ENCODE measurements at regions not wholly inside any gene's neighbourhood (a gene's known extent, or its start where the extent isn't known, plus 50 kb on each side); places are given as distances from the start of the nearest gene placed in this dataset.
"Not testable (repeated sequence)": the region's sequence is repeated elsewhere in the genome, so short reads cannot be mapped to it uniquely, and the experiment has no call there.

DNA sequence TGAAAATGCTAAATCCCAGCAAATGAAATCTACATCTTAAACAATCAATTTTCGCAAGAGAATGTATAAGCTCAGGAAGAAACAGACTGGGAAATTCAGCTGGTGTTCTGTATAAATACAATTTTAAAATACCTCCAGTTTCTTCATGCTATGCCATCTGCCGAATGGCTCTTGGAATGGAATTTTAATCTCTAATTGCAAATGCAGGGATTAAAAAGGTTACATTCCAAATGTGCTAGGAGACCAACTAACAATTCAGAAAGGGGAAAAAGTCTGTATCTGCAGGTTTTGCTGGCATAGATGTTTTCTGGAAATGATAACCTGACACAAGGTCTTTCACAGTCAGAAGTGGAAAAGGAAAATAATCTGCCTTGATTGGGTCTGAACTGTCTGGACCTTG is 379.7 kb downstream of the MAT2B start:
- DNase-seq (ENCODE audit: low spot score): no peak

DNA sequence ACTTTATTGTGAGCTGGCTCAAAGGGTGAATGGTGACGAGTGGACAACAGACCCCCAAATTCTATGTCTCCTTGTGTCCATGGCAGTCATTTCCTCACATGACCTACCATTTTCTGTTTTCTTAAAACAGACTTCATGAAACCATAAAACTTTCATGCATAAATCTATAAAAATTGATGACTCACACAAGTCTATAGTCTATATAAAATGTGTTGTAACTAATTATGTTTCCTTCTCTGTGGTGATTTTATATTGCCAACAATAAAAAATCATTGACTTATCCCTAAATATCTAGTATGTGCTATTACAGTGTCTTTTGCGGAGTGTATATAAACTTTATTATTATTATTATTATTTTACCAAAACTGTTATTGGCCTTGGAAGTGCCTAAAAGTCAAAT is 382.4 kb downstream of the MAT2B start:
- no peak for DNase-seq (ENCODE audit: low spot score)

DNA sequence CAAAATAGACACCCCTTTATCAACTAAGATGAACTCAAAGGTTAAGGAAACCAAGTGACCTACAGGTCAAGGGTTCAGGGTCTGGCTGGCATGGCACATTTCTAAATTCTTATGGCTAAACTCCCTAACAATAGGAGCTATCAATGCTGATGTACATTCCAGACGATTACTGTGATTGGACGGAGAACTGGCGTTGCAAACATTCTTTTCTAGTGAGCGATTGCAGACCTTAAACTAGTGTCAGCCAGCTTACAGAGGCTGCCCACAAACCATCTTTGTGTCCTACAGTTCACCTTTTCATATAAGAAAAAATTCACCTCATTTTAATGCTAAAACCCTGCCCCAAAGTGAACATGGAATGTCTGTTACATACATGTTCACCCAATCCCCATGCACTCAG is 382.9 kb downstream of the MAT2B start:
- DNase-seq (ENCODE audit: low spot score): no peak

DNA sequence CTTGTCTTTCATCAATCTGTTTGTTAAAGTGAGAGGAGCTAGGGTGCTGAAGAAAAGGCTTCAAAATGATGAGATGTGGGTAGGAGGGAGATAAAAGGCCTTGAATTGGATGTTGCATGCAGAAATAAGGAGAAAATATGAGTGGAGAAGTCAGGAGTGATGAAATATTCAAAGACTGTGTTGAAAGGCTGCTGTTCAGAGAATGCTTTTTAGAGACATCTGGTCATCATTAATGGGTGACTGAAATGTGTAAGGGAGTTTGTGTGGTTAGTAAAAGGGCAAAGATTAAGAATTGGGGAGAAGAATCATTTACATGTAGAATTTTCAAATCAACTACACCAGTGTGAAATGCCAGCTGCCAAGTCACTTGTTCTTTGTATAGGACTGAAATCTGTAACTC is 383.9 kb downstream of the MAT2B start:
- no peak for DNase-seq (ENCODE audit: low spot score)

DNA sequence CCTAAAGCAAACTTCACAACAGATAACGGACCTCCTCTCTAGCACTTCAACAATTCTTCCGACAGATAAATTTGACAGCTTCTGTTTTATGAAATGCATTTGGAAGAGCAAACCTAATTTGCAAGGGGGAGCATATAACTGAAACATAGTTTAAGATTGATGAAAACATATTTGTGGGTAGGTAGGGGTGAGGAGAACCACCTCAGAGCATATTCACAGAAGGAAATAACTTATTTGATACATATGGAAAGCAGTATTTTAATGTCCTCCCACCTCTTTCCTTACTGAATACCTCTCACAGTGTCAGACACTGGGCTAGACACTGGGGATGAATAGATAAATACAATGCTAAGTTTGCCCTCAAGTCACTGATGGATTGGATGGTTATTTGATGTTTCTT is 384.8 kb downstream of the MAT2B start:
- DNase-seq (ENCODE audit: low spot score): no peak

DNA sequence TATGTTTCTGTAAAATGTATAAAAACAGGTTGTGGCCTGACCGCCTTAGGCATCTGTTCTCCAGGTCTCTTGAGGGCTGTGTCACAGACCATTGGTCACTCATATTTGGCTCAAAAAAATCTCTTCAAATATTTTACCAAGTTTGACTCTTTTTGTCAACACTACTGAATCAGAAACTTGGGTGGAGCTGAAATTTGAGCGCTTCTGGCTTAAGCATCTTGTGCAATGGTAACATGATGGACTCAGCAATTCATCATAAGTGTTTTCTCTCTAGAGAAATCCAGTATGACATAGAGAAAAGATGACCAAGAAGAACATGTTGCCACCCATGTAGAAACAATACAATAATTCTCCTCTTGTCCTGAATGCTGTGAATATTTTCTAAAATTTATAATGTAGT is 387.9 kb downstream of the MAT2B start:
- no peak for DNase-seq (ENCODE audit: low spot score)

DNA sequence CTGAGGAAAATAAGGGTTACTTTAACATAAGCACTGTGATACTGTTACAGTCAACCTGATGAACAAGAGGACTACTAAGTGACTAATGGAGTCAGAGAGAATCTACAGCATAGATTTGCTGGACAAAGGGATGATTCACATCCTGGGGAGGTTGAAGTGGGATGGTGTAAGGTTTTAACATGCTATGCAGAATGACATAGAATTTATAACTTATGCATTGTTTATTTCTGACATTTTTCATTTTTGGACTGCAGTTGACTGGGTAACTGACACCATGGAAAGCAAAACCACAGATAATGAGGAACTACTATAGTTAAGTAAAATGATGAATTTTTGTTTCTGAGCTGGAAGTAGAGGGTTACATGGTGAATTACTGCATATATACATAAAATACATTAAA is 389.2 kb downstream of the MAT2B start:
- no peak for DNase-seq (ENCODE audit: low spot score)

DNA sequence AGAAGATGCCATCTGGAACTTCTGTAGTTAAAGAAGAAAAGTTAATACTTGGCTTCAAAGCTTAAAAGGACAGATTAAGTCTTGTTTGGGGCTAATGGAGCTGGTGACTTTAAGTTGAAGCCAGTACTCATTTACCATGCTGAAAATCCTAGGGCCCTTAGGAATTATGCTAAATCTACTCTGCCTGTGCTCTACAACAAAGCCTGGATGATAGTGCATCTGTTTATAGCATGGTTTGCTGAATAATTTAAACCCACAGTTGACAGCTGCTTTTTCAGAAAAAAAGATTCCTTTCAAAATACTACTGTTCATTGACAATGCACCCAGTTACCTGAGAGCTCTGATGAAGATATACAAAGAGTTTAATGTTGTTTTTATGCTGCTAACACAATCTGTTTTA is 393.5 kb downstream of the MAT2B start:
- DNase-seq (ENCODE audit: low spot score): no peak

DNA sequence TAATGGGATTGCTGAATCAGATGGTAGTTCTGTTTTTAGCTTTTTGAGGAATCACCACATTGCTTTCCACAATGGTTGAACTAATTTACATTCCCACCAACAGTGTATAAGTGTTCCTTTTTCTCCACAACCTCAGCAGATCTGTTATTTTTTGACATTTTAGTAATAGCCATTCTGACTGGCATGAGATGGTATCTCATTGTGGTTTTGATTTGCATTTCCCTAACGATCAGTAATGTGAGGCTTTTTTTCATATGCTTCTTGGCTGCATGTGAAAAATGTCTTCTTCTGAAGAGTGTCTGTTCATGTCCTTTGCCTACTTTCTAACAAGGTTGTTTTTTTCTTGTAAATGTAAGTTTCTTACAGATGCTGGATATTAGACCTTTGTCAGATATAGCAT is 402.4 kb downstream of the MAT2B start:
- not testable (repeated sequence) for DNase-seq (ENCODE audit: low spot score)

DNA sequence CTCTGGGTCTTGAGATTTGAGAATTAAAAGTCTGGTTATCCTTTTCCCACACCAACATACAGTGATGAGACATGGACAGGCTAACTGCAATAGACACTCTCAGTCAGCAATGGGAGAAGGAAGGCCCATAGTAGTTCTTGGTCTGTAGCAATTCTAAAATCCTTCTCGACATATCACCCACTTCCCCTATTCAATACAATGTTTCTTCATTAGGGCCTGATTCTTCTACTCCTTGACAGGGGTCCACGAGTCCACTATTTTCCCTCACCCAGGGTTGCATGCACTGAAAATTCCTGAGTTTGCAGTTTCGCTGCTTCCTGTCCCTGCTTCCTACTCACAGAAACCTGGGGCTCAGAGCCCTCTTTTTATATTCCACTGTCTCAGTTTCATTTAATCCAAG is 402.8 kb downstream of the MAT2B start:
- peak; percentile 39 for DNase-seq (ENCODE audit: low spot score)

DNA sequence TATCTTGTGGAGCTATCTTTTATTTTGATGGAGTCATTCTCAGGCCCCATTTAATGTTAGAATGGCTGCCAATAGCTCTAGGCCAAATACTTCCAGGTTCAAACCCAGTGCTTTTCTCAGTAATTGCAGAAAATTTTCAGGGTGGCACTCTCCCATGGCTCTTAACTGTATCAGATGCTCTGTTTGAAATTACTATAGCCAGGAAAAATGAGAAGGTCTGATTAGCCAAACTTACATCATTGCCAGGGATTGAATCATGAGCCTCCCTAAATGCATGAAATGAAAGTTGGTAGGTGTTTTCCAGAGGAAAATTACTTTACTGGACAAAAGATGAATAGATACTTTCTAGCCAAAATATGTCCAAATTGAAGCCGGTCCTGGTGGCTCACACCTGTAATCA is 404.8 kb downstream of the MAT2B start:
- DNase-seq (ENCODE audit: low spot score): no peak

DNA sequence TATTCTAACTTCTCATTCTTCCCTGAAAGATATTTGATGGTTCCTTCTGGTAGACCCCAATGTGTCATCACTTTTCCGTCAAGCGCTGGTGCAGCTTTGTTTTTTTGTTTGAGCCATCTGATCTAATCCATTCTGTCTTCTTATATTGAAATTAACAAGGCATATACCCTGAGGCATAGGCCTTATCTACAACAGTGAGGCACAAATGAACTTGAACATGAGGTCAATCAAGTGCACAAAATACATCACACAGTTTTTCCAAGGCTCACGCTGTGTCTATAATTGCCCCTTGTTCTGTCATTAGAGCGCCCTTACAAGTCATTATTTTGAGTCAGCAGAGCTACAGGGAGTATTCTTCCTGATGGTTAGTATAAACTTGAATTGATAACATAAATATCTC is 406.6 kb downstream of the MAT2B start:
- no peak for DNase-seq (ENCODE audit: low spot score)

DNA sequence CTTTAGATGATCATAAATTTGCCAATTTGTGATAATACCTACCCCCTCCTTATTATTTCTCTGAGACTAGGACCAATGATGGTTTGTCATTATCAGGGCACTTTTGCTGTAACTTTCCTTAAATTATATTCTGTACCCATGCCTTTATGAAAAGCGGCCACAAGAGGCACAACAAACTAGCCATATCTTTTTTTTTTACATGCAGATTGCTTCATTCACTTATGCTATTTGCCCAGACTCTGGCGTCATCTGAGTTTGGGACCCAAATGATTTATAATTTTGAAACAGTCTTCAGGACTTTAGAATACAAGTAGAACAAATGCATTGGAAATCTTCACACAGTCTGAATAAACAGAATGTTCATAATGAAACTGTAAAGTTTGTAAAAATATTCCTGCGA is 408.1 kb downstream of the MAT2B start:
- no peak for DNase-seq (ENCODE audit: low spot score)

DNA sequence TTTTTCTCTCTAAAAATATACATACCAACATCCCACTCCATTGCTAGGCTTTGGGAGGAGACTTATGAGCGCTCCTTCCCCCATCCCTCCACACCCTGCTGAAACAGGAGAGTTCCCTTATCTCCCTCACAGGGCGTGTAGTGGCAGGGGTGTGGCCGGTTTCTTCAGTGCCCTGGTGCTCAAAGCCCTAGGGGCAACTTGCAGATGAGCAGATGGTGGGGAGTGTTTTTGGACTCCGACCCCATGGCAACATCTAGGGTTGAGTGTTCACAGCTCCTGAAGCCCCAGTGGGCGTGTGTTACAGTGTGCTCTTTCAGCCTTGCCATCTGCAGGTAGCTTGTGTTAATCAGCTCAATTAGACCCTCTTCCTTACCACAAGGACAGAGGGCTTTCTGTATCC is 409.5 kb downstream of the MAT2B start:
- no peak for DNase-seq (ENCODE audit: low spot score)

DNA sequence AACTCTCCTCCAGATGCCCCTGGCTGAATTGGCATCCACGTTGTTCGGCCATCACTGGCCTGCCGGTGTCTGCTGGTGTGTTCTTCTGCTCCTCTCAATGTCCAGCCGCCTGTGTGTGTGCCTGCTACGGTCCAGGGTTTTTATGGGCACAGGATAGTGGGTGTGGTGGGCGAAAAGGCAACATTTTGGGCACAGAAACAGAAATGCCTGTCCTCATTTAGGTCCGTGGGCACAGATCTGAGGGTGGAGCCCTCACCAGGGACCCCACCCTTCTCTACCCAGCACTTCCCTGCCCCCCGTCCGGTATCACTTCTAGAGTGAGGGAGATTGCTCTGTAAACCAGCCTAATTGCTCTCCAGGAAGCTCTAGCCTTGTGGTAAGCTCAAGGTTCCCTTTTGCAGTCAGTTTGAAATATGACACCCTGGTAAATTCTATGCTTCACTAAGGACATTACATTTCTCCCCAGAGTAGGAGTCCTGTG is 410.1 kb downstream of the MAT2B start:
- DNase-seq (ENCODE audit: low spot score): peak; percentile 11

DNA sequence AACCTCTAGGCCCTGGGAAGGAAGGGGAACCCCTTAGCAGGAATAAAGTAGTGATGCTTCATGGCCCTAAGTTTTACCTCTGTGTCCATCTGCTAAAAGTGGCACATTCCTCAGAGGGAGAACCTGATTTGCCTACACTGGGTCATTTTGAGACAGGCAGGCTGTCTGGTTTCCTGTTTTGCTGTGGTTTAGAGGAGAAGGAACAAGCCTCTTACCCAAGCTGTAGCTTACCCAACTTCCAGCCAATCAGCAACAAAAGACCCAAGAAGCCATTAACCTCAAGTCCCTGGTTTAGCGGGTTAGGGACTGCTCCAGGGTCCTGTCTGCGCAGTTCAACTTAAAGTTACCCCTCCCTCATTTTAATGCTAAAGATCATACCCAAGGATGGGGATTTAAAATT is 411.0 kb downstream of the MAT2B start:
- peak; percentile 69 for DNase-seq (ENCODE audit: low spot score)

DNA sequence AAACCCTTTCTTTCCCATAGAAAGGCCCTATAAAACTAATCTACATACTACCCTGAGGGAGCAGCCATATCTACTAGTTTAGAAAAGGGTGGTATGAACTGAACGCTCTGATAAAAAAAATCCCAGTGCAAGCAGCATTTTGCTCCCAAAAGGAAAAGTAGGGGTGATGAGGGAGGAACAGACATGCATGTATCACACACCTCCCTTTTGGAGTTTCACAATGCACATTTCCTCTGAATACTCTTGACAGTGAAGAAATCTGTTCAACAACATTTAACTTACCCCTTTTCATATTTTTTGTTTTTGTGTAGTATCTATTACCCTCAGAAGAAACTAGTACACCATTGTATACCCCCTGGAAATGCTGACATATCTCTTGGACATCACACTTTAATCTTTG is 411.4 kb downstream of the MAT2B start:
- peak; percentile 14 for DNase-seq (ENCODE audit: low spot score)

DNA sequence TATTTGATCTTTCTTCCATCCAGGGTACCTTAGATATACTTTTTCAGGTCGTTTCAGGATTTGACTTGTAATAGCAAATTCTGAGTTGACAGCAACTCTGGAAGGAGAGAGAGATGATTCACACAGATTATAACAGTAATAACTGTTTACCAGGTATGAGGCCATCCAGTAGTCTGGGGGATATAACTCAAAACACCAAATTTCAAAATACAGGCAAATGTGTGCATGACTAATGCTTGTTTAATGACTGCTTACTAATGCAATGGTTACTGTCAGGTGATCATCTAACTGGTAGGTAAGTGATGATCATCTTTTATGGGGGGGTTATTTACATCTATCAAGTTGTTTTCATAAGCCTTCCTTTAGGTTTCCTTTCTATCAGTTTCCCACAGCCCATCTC is 412.3 kb downstream of the MAT2B start:
- no peak for DNase-seq (ENCODE audit: low spot score)

DNA sequence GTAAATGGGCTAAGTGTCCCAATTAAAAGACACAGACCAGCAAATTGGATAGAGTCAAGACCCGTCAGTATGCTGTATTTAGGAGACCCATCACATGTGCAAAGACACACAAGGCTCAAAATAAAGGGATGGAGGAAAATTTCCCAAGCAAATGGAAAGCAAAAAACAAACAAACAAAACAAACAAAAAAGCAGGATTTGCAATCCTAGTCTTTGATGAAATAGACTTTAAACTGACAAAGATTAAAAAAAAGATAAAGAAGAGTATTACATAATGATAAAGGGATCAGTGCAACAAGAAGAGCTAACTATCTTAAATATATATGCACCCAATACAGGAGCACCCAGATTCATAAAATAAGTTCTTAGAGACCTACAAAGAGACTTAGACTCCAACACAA is 429.6 kb downstream of the MAT2B start:
- DNase-seq (ENCODE audit: low spot score): not testable (repeated sequence)

DNA sequence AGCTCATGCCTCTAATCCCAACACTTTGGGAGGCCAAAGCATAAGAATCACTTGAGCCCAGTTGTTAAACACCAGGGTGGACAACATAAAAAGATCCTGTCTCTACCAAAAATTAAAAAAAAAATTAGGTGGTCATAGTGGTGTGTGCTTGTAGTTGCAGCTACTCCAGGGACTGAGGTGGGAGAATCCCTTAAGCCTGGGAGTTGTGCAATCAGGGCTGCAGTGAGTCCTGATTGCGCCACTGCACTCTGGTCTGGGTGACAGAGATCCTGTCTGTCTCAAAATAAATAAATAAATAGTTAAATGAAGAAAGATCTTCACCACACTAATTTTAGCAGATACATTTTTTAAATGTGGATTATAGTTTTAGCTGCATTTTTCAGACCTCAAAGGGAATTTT is 433.2 kb downstream of the MAT2B start:
- no peak for DNase-seq (ENCODE audit: low spot score)

DNA sequence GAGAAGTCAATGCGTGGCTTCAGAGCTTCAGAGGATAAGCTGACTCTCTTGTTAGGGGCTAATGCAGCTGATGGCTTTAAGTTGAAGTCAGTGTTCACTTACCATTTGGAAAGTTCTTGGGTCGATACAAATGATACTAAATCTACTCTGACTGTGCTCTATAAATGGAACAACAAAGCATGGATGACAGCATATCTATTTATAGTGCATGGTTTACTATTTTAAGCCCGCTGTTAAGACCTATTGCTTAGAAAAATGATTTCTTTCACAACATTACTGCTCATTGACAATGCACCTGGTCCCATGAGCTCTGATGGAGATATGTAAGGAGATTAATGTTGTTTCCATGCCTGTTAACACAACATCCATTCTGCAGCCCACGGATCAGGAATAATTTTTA is 435.7 kb downstream of the MAT2B start:
- DNase-seq (ENCODE audit: low spot score): no peak

DNA sequence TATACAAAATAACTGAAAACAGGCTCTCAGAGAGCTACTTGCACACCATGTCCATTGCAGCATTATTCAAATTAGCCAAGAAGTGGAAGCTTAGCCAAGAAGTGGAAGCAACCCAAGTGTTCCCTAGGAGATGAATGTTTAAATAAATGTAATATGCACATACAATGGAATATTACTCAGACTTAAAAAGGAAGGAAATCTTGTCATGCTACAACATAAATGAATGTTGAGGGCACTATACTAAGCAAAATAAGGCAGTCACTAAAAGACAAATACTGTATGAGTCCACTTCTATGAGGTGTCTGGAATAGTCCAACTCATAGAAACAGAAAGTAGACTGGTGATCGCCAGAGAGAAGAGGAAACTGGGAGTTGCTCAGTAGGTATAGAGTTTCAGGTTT is 438.1 kb downstream of the MAT2B start:
- DNase-seq (ENCODE audit: low spot score): no peak

DNA sequence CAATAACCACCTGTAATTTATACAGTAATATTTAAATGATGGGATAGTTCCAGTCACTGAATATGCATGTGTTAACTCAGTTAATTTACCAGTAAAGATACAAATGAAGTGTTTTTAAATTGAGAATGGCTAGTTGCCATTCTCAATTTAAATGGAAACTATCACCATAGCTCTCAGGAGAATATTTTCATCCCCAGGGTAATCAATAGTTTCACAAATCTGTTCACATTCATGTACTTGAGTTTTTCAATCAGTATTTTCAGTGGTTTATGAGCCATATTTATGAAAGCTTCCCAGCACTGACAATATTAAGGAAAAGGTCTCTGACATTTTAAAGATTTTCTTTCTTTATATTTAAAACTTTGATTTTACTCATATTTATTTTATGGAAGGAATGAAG is 439.3 kb downstream of the MAT2B start:
- DNase-seq (ENCODE audit: low spot score): no peak

DNA sequence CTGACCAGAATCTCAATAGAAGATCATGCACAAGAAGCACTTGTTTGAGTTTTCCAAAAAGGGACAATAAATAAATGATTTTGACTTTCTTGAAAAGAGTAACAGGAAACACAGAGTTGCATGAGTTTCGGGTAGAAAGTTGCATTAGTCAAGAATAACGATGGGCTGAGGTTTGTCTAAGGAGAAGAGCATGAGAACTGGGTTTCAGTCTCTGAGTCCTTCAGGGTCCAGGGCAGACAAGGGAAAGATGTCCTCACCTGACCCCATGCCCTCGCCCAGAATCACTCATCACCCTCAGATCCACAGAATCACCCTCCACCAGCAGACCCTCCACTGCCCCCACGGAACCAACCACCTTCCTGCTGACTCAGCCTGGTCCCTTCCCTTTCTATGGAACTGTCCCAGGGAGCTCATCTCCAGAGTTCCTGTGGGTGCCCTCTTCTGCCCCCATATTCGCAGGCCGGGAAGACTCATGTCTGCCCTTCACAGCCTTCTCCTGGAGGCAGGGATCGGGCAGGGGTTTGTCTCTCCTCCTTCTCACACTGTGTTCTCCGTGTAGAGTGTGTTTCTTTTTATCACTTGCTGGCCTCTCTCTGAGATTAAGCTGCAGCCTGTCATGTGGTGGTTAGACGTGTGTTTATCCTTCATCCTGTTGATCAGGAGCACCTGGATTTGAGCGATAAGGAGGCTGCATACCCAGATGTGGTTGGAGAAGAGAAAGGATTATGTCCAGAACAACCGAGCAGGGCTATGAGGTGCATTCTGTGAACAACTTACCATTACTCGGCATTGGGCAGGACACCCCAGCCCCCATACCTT is 442.6 kb downstream of the MAT2B start:
- no peak for DNase-seq (ENCODE audit: low spot score)
